ENCODE measurements at regions not wholly inside any gene's neighbourhood (a gene's known extent, or its start where the extent isn't known, plus 50 kb on each side); places are given as distances from the start of the nearest gene placed in this dataset.

DNA sequence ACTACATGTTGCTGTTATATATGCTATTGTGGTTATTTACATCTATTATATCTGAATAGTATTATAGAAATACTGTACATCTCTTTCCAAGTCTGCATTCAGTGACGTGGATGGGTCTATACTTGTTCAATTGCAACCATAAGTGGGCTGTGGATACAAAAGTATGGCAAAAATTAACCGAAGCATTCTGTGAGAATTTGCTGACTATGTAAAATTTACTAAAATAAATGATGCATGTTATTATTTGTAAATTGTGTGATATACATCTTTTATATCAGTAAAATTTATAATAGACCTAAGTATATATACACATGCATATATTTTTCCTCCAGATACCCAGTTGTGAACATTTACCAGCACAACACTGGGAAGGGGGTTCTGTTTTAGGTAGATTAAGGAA is 215.1 kb downstream of the NECTIN3 start:
- Histone ChIP-seq H3K9me3 (no peaks in the 10 kb centered on the region), H3K27ac (no peak overlapping the region), H3K4me3 (no peak overlapping the region), H3K27me3 (no peaks in the 10 kb centered on the region), H3K36me3 (no peaks in the 10 kb centered on the region), H3K4me1 (no peaks in the 10 kb centered on the region)
- TF ChIP-seq POLR2A (IDR thresholded peaks at IDR 0.05): no peak
- TF ChIP-seq, protein P1, sequence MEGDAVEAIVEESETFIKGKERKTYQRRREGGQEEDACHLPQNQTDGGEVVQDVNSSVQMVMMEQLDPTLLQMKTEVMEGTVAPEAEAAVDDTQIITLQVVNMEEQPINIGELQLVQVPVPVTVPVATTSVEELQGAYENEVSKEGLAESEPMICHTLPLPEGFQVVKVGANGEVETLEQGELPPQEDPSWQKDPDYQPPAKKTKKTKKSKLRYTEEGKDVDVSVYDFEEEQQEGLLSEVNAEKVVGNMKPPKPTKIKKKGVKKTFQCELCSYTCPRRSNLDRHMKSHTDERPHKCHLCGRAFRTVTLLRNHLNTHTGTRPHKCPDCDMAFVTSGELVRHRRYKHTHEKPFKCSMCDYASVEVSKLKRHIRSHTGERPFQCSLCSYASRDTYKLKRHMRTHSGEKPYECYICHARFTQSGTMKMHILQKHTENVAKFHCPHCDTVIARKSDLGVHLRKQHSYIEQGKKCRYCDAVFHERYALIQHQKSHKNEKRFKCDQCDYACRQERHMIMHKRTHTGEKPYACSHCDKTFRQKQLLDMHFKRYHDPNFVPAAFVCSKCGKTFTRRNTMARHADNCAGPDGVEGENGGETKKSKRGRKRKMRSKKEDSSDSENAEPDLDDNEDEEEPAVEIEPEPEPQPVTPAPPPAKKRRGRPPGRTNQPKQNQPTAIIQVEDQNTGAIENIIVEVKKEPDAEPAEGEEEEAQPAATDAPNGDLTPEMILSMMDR (IDR thresholded peaks at IDR 0.05): no peak
- no peak for DNase-seq
- intact Hi-C loops (cut with DNase I): no loop called here
- WGBS, 2 donors: 61 to 73% methylated on average over 2 of the region's 2 CpGs

DNA sequence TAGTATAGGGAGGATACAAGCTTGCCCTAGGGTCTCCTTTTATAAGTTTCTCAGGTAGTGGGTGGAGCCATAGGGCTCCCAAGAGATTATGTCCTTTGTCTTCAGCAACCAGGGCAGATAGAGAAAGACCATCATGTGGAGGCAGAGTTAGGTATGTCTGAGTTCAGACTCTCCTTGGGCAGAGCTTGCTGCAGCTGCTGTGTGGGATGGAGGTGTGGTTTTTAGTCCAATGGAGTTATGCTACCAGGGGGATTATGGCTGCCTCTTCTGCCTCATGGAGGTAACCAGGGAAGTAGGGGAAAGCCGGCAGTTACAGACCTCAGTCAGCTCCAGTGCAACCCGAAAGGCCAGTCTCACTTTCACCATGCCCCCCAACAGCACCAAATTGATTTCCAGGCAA is 220.5 kb downstream of the NECTIN3 start:
- intact Hi-C loops (cut with DNase I): no loop called here
- H3K4me3 ChIP-seq: no peak overlapping the region
- DNase-seq: no peak
- no peak for TF ChIP-seq POLR2A (IDR thresholded peaks at IDR 0.05)
- TF ChIP-seq, protein P1 (IDR thresholded peaks at IDR 0.05): no peak
- no peaks in the 10 kb centered on the region for H3K36me3 ChIP-seq
- H3K27ac ChIP-seq: no peak overlapping the region
- no peaks in the 10 kb centered on the region for H3K4me1 ChIP-seq
- 80 to 100% methylated on average over 1 to 2 of the region's 2 CpGs for WGBS, 2 donors
- H3K9me3 ChIP-seq: no peaks in the 10 kb centered on the region
- no peaks in the 10 kb centered on the region for H3K27me3 ChIP-seq

DNA sequence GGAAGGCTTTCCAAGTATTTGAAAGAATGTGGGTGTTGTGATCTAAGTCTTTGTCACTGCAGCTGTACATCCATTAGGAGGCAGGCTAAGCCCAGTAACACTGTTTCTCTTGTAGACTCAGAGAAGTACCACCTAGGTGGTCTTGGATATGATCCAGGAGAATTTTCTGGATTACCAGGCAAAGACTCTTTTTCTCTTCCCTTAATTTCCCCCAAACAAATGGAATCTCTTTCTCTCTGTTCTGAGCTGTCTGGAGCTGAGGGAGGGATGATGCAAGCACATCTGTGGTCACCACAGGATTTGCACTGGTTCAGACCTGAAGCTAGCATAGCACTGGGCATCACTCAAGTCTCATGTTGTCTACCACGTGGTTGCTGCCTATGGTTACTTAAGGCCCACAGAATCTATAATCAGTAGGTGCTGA is 227.6 kb downstream of the NECTIN3 start:
- intact Hi-C loops (cut with DNase I): no loop called here
- no peaks in the 10 kb centered on the region for H3K36me3 ChIP-seq
- 57 to 60% methylated on average over 1 of the region's 1 CpG for WGBS, 2 donors
- TF ChIP-seq, protein P1 (IDR thresholded peaks at IDR 0.05): no peak
- TF ChIP-seq POLR2A (IDR thresholded peaks at IDR 0.05): no peak
- no peaks in the 10 kb centered on the region for H3K4me1 ChIP-seq
- H3K27me3 ChIP-seq: no peaks in the 10 kb centered on the region
- no peak overlapping the region for H3K4me3 ChIP-seq
- H3K27ac ChIP-seq: no peak overlapping the region
- DNase-seq: no peak
- no peaks in the 10 kb centered on the region for H3K9me3 ChIP-seq

DNA sequence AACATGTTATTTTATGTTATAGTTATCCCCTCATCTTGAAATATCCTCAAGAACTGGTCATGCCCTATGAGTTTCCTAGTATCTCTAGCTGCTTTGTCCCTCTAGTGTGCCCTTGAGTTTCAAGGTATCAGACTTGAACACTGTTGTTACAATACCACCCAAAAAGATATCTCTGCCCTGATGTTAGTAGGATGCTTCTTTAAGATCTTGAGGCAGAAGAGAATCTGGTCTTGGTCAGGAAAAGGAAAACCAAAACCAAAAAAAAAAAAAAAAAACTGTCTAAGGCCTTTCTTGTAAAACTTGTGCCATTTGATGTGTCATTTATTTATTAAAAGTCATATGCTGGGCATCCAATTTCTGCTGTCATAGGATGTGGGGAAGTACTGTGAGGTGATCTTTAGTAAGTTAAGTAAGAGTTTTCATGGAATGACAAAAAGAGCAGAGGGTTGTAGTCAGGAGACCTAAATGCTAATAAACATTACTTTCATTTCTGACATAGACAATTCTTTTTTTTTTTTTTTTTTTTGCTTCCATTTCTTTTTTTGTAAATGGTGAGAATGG is 229.7 kb downstream of the NECTIN3 start:
- DNase-seq: no peak
- no peaks in the 10 kb centered on the region for H3K9me3 ChIP-seq
- intact Hi-C loops (cut with DNase I): no loop called here
- H3K27me3 ChIP-seq: no peaks in the 10 kb centered on the region
- H3K27ac ChIP-seq: no peak overlapping the region
- no peaks in the 10 kb centered on the region for H3K36me3 ChIP-seq
- no peak overlapping the region for H3K4me3 ChIP-seq
- no peaks in the 10 kb centered on the region for H3K4me1 ChIP-seq
- TF ChIP-seq, protein P1 (IDR thresholded peaks at IDR 0.05): no peak
- TF ChIP-seq POLR2A (IDR thresholded peaks at IDR 0.05): no peak

DNA sequence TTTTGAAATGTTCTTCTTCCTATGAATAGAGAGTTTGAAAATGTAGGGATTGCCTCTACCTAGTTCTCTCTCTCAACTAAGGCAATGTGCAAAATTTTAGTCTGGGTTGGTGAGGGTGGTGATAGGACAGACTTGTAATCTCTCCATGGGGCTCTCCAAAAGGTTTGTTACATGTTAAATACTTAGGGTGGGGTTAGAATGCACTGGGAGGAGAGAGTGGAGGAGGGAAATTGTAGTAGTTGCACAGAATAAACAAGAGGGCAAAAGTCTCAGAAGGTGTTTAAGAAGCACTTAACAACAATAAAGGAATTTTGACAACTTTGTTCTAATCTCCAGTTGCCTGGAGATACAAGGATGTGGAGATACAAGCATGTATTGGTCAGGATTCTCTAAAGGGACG is 230.4 kb downstream of the NECTIN3 start:
- 95 to 100% methylated on average over 1 of the region's 1 CpG for WGBS, 2 donors
- no peak for TF ChIP-seq POLR2A (IDR thresholded peaks at IDR 0.05)
- TF ChIP-seq, protein P1 (IDR thresholded peaks at IDR 0.05): no peak
- Histone ChIP-seq H3K36me3 (no peaks in the 10 kb centered on the region), H3K4me1 (no peaks in the 10 kb centered on the region), H3K4me3 (no peak overlapping the region), H3K9me3 (no peaks in the 10 kb centered on the region), H3K27ac (no peak overlapping the region), H3K27me3 (no peaks in the 10 kb centered on the region)
- no peak for DNase-seq
- intact Hi-C loops (cut with DNase I): no loop called here

All from esophagus squamous epithelium (tissue), 5 donors.